SK-N-SH treated with all-trans-retinoic acid at 6 μM for 48 hours (cell line): ENCODE measurements at regions not wholly inside any gene's neighbourhood (a gene's known extent, or its start where the extent isn't known, plus 50 kb on each side); places are given as distances from the start of the nearest gene placed in this dataset.

Experiments
- ARNTL ChIP-seq: fragments of 450-650 bp; formaldehyde crosslinking; IDR thresholded peaks from 2 replicates; pipeline ENCODE4 v1.5.0; 2020; ENCODE audit warnings: low read depth, mild to moderate bottlenecking, moderate library complexity, borderline replicate concordance
- CREB5 ChIP-seq: fragments of 250-450 bp; sonication (Bioruptor Pico); IDR thresholded peaks from 2 replicates; pipeline ENCODE4 v1.5.1; 2020; ENCODE audit warnings: low read depth, mild to moderate bottlenecking, moderate library complexity
- CSDC2 ChIP-seq: fragments of 250-450 bp; sonication (Bioruptor Pico); IDR thresholded peaks from 2 replicates; pipeline ENCODE4 v1.5.0; 2020; ENCODE audit warnings: mild to moderate bottlenecking, moderate library complexity
- ESRRG ChIP-seq: fragments of 250-450 bp; sonication (Bioruptor Pico); IDR thresholded peaks from 2 replicates; pipeline ENCODE4 v1.6.1; 2021; ENCODE audit warnings: mild to moderate bottlenecking
- OSR1 ChIP-seq: fragments of 250-450 bp; sonication (Bioruptor Pico); IDR thresholded peaks from 2 replicates; pipeline ENCODE4 v1.8.0; 2022; ENCODE audit warnings: moderate library complexity, mild to moderate bottlenecking, inconsistent platforms
- PATZ1 ChIP-seq: fragments of 250-450 bp; sonication (Bioruptor Pico); IDR thresholded peaks from 2 replicates; pipeline ENCODE4 v1.8.0; 2020; ENCODE audit warnings: mild to moderate bottlenecking, moderate library complexity, borderline replicate concordance
- POU6F1 ChIP-seq: fragments of 250-450 bp; sonication (Bioruptor Pico); IDR thresholded peaks from 2 replicates; pipeline ENCODE4 v1.8.0; 2021; ENCODE audit warnings: low read depth, mild to moderate bottlenecking, moderate library complexity, borderline replicate concordance
- PPARA ChIP-seq: fragments of 250-450 bp; sonication (Bioruptor Pico); IDR thresholded peaks from 2 replicates; pipeline ENCODE4 v1.5.0; 2020; ENCODE audit warnings: mild to moderate bottlenecking, borderline replicate concordance
- RARB ChIP-seq: fragments of 250-450 bp; sonication (Bioruptor Pico); IDR thresholded peaks from 2 replicates; pipeline ENCODE4 v1.8.0; 2021; ENCODE audit warnings: mild to moderate bottlenecking, moderate library complexity
- SNAI2 ChIP-seq: fragments of 250-450 bp; sonication (Bioruptor Pico); IDR thresholded peaks from 2 replicates; pipeline ENCODE4 v1.5.0; 2020; ENCODE audit warnings: mild to moderate bottlenecking, moderate library complexity
- TOX ChIP-seq: fragments of 250-450 bp; sonication (Bioruptor Pico); IDR thresholded peaks from 2 replicates; pipeline ENCODE4 v1.8.0; 2021; ENCODE audit warnings: mild to moderate bottlenecking, moderate library complexity, borderline replicate concordance
- ZFP3 ChIP-seq: fragments of 250-450 bp; sonication (Bioruptor Pico); IDR thresholded peaks from 2 replicates; pipeline ENCODE4 v1.5.0; 2020; ENCODE audit warnings: mild to moderate bottlenecking, moderate library complexity
- ZFP30 ChIP-seq: fragments of 450-650 bp; formaldehyde crosslinking; IDR thresholded peaks from 2 replicates; pipeline ENCODE4 v1.5.0; 2022; ENCODE audit warnings: mild to moderate bottlenecking, moderate library complexity
- TF ChIP-seq, protein P1 (sequence below): fragments of 250-450 bp; sonication (Bioruptor Pico); IDR thresholded peaks from 2 replicates; pipeline ENCODE4 v1.5.1; 2021; ENCODE audit warnings: mild to moderate bottlenecking, moderate library complexity

GRCh38 chrX:42697544-42697943, 80.4 kb downstream of the PPP1R2C start:
- TF ChIP-seq PATZ1 (CRISPR knock-in tag) = no peak
- TF ChIP-seq ARNTL (CRISPR knock-in tag) = no peak
- TF ChIP-seq SNAI2 = no peak
- TF ChIP-seq POU6F1 (CRISPR knock-in tag) = no peak
- TF ChIP-seq ESRRG = no peak
- no peak for TF ChIP-seq ZFP30
- TF ChIP-seq CSDC2 (CRISPR knock-in tag) = no peak
- TF ChIP-seq OSR1 (CRISPR knock-in tag) = no peak
- TF ChIP-seq ZFP3 (CRISPR knock-in tag) = no peak
- TF ChIP-seq, protein P1, sequence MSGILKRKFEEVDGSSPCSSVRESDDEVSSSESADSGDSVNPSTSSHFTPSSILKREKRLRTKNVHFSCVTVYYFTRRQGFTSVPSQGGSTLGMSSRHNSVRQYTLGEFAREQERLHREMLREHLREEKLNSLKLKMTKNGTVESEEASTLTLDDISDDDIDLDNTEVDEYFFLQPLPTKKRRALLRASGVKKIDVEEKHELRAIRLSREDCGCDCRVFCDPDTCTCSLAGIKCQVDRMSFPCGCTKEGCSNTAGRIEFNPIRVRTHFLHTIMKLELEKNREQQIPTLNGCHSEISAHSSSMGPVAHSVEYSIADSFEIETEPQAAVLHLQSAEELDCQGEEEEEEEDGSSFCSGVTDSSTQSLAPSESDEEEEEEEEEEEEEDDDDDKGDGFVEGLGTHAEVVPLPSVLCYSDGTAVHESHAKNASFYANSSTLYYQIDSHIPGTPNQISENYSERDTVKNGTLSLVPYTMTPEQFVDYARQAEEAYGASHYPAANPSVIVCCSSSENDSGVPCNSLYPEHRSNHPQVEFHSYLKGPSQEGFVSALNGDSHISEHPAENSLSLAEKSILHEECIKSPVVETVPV = no peak
- TF ChIP-seq RARB (CRISPR knock-in tag) = no peak
- no peak for TF ChIP-seq CREB5
- no peak for TF ChIP-seq TOX
- no peak for TF ChIP-seq PPARA (CRISPR knock-in tag)
